Gastrocnemius medialis (tissue), 4 donors: ENCODE measurements at regions not wholly inside any gene's neighbourhood (a gene's known extent, or its start where the extent isn't known, plus 50 kb on each side); places are given as distances from the start of the nearest gene placed in this dataset.

Experiments used
- POLR2A ChIP-seq, 2 donors: fragments of 450-650 bp; IDR thresholded peaks; one replicate each; pipeline ENCODE4 v1.6.1; 2017; ENCODE audit warnings: antibody characterized with exemption in 2 of 2, mild to moderate bottlenecking in 2 of 2, moderate library complexity in 2 of 2
- TF ChIP-seq, protein P1 (sequence below), 5 experiments: fragments of 450-650 bp in 3 of 5; fragments of 200-600 bp in 2 of 5; sonication (generic) in 2 of 5; IDR thresholded peaks in 4 of 5; conservative IDR thresholded peaks in 1 of 5; 1 replicate in 4 of 5; 2 replicates in 1 of 5; pipeline ENCODE4 v1.5.1; 2016 to 2019; ENCODE audit warnings: antibody characterized with exemption in 5 of 5, mild to moderate bottlenecking in 3 of 5, moderate library complexity in 3 of 5

DNA sequence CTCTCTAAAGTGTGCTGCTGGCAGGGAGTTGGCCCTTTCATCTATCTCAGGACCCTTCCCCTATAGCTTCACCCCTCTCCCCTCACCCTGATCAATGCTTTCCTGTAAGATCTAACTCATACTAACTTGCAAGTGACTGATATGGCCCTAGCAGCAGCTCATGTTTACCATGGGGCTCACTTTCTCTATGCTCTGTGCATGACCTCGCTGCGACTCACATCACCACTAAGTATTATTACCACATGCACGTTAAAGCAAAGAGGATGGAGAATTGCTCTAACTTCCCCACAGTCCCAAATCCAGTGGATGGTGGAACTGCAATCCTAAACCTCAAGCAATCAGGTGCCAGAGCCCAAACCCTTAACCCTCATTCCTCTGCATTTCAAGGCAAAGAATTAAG is 626.6 kb downstream of the MID1IP1 start:
- TF ChIP-seq, protein P1, sequence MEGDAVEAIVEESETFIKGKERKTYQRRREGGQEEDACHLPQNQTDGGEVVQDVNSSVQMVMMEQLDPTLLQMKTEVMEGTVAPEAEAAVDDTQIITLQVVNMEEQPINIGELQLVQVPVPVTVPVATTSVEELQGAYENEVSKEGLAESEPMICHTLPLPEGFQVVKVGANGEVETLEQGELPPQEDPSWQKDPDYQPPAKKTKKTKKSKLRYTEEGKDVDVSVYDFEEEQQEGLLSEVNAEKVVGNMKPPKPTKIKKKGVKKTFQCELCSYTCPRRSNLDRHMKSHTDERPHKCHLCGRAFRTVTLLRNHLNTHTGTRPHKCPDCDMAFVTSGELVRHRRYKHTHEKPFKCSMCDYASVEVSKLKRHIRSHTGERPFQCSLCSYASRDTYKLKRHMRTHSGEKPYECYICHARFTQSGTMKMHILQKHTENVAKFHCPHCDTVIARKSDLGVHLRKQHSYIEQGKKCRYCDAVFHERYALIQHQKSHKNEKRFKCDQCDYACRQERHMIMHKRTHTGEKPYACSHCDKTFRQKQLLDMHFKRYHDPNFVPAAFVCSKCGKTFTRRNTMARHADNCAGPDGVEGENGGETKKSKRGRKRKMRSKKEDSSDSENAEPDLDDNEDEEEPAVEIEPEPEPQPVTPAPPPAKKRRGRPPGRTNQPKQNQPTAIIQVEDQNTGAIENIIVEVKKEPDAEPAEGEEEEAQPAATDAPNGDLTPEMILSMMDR (IDR thresholded peaks at IDR 0.05 in 4 of 5, conservative IDR thresholded peaks at IDR 0.05 in 1 of 5): no peak
- no peak for TF ChIP-seq POLR2A (IDR thresholded peaks at IDR 0.05)
